Activated CD8-positive, alpha-beta memory T cell treated with anti-CD3 and anti-CD28 coated beads, Interleukin-2, amount 50 U/mL, for 4 hours (primary cell): ENCODE measurements at regions not wholly inside any gene's neighbourhood (a gene's known extent, or its start where the extent isn't known, plus 50 kb on each side); places are given as distances from the start of the nearest gene placed in this dataset.

Experiments
- DNase-seq: peaks from one replicate; pipeline ENCODE4 v3.0.0-alpha.2; 2020

DNA sequence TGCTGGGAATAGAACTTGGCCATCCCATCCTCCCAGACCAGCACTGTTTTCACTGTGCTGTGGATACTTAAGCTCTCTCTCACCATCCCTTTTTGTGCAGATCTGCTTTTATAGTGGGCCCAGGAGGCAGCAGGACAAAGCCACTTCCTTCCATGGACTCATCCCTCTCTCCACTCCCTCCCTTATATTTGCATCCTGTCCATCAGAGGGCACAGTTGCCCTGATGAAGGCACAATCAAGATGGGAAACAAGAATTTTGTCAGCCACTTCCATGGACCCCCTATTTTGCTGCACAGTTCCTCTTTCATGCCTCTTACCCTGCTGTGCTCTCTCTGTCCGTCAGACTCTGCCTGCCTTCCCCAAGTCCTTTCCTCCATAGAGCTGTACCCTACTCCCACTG, 338.7 kb downstream of the HRH4 start:
- no peak for DNase-seq

DNA sequence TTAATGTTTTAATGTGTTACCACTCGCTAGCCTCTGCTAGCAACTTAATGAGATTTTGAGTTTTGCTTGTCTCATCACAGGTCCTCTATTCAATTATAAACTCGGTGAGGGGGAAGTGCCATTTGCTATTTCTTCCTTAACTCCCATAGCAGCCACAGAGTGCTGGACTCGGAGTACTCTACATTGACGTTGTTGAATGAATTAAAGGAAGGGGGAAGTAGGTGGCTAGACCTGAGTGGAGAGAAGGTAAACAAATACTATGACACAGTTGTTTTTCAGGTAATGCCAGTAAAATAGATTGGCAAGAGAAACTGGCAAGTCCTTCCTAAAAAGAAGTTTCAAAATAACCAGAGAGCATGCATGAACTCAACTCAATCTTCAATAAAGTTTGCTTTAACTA, 339.3 kb downstream of the HRH4 start:
- DNase-seq, result no peak

DNA sequence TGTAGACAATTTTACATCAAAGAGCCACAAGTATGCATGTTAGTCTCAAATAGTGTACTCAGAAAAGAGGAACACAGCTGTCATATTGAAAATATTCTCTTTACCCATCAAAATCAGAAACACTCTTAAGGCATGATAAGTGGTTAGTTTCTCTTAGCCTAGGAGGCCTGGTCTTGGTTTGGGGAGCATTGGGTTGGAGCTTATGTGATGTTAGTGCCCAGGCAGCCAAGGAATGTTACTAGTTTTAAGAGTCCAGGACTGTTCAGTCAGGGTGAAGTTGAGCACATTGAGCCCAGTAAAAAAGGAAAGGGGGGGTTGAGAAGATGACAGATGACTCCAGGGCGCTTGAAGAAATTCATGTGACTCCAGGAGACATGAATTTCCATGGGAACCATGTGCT, 340.6 kb downstream of the HRH4 start:
- no peak for DNase-seq

DNA sequence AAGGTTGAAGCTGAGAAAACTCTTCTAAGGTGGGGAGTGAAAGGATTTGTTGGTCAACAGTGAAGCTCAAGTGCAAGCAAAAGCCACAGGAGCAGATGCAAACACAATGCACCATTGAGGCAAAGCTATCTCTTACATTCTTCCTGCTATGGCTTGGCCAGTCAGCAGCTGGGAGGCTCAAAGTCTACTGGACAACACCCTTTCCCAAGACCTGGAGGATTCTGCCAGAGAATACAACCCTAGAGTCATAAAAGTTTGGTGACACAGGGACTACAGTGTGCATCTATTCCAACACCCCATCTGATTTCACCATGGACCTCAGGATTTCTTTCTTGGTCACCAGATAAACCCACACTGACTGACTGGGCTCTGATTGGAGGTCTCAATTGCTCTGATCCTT, 342.0 kb downstream of the HRH4 start:
- no peak for DNase-seq

DNA sequence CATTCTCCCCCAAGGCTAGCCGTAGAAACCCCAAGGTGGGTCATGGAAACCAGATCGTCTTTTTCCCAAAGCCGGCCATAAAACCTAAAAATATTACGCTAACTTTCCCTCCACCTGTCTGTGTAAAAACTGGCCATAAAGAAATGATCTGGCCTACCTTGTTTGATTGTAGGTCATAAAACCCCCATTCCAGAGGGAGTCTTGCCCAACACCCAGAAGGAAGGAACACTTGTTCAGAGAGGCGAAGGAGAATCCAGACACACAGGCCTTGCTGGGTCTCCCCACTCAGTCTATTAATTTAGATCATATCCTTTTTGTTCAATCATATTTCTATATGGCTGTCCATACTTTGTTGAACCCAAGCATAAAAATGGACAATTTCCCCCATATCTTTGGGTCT, 344.7 kb downstream of the HRH4 start:
- no peak for DNase-seq

DNA sequence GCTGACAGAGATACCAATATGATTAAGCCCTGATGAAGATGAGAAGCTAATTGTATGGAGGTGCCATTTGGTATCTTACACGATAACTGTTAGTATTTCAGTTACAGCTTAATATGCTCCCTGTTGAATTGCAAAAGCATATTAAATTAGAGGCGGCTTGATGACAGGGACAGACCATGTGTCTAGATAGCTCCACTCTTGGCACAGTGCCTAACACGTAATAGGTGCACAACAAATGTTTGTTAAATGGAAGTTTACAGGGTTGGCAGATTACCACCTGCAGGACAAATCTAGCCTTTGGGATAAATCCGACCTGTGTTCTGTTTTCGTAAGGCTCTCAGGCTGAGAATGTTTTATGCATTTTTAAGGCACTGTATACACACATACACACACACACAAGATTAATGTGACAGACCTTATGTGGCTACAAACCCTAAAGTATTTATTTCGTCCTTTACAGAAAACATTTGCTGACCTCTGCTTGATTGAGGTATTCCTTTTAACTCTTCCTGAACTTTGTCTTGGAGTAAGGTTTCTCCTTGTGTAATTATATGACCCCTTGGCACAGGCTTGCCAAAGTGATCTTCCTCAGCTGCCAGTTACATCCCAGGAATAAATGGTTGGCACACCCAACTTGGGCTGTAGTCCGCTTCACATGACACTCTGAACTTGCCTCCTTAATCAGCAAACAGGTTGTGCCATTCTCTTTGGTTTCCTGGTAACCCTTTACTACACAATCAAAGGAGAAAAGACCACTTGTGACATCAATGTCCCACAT, 348.9 kb downstream of the HRH4 start:
- no peak for DNase-seq

DNA sequence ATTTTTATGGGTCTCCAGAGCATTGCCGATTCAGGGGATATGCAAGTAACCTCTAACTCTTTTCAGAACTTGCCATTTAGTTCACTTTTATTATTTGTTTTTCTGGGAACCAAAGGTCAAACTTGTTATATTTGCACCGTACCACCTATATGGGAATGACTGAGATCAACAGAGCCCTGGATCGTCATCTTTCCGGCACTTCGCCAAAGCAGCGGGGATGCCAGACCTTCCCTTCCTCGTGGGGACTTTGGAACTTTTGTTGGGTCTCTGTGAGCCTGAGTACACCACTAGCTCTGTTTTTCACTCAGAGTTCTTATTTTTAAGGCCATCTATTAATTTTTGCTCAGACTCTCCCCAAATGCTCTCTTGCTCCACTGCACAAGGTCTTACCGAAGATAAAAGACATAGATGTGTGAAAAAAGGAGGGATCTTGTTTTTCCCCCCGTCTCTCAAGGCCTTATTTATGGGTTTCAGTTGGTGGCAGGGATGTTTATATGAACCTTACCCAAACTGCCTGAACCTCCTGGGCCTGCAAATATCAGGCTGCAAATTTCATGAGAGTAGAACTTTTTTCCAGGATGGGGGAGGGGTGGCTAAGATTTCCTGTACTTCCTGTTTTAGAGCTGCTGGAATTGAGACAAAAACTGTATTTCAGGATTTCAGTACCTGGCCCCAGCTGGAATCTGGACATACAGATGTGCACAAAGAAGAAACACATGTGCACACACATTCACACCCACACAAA, 350.3 kb downstream of the HRH4 start:
- DNase-seq, result no peak

DNA sequence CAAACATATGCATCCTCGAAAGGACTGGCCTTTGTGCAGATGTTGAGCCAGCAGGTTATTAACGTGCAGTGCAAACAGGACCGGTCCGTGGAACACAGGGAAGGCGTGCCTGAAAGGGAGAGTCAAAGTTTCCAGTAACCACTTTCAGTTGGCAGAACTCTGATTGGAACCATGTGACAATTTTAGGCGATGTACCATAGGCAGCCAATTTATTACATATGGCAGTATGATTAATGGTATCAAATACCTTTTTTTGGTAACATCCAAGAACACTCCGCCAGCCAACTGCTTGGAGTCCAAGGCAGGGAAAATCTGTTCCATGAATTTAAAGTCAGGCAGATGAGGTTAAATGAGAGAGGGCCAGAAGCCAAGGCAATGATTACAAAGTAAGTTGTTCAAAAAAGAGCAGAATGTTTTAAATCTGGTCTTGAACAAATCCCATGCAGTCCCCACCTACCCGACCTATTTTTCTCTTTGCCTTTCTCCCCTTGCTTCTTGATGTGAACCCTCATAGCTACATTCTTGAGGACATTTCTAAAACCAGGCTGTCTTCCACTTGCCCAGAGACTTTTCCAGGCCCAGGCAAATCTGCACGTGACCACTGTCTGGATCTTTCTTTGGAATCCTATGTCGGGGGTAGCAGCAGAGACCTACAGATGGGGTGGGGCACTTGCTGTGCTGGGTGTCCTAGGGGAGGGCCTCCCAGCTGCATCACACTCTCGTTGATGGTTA, 351.7 kb downstream of the HRH4 start:
- DNase-seq, result no peak

DNA sequence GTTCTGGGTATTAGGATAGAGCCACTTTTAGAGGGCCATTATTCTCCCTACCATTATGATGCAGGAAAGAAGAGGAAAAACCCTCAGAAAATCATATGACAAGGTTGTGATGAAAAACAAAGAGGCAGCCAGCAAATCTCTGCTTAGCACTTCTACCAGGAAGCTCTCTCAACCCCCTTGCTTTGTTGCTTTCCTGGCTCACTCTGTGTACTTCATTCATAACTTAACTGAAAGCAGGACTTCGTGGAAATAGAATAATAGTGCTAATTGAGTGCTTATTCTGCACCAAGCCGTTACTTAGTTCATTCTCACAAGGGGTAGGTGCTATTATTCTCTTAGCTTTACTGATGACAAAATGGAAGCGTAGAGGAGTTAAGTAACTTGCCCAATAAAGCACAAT, 354.1 kb downstream of the HRH4 start:
- DNase-seq, result no peak

DNA sequence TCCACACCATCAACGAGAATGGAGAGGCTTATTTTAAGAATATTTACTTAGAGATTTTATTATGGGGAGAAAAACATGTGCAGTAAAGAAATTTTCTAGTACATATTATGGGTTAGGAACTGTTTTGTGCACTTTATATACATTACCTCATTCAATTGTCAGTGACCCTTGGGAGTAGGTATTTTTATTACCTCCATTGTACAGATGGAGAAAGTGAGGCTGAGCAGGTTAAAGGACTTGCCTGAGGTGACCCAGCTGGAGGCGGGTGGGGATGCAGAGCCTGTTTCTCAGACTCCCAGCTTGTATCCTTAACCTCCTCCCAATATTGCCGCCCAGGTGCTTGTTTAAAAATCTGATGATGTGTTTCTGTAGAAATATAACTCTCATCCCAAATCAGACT, 356.7 kb downstream of the HRH4 start:
- DNase-seq, result no peak

DNA sequence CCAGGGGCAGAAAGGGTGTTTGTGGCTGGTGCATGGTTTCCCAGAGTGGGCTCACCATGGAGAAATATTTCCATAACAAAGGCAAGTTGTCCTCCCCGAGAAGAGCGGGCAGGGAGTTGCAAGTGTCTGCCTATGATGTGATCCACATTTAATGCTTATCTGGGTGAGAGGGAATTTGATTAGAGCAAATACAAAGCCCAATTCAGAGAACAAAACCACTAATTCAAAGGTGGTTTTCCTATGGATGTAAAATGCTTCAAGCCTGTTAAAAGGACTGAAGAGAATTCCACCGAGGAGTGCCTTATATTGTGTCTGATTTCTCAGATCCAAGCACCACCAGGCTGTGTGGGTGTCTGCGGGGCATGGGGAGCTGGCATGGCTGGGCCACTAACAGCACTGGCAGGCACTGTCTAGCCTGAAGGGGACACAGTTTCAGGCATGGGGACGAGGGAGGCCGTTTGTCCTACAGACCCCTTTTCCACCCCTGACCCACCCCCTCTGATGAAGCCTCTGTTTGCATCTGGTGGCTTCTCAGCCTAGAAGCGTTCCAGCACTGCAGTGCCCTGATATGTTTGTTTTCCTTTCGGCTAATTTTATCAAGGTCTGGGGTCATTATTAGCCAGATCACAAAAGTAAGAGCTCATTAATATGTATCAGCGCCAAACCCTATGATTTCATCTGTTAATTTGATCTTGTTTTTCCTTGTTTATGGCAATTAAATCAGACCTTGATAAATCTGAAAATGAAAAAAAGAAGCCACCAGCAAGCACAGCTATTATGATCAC, 357.3 kb downstream of the HRH4 start:
- no peak for DNase-seq

DNA sequence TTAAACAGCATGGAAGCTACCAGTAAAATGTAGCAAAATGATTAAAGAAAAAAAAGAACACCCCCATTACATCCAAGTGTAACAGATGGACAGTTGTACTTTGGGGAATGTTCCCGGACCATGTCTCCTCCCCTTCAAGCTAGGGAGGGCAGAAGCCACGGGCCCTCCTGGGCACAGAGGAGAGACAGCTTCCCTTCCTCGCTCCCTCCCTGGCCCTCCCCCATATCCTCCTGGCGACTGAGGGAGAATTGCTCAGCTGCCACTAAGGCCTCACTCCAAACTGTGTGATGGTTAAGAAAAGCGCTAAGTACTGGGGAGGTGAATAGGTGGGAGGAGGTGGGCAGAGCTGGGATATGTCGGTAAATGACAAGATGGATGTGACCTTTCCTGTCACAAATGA, 358.0 kb downstream of the HRH4 start:
- no peak for DNase-seq

DNA sequence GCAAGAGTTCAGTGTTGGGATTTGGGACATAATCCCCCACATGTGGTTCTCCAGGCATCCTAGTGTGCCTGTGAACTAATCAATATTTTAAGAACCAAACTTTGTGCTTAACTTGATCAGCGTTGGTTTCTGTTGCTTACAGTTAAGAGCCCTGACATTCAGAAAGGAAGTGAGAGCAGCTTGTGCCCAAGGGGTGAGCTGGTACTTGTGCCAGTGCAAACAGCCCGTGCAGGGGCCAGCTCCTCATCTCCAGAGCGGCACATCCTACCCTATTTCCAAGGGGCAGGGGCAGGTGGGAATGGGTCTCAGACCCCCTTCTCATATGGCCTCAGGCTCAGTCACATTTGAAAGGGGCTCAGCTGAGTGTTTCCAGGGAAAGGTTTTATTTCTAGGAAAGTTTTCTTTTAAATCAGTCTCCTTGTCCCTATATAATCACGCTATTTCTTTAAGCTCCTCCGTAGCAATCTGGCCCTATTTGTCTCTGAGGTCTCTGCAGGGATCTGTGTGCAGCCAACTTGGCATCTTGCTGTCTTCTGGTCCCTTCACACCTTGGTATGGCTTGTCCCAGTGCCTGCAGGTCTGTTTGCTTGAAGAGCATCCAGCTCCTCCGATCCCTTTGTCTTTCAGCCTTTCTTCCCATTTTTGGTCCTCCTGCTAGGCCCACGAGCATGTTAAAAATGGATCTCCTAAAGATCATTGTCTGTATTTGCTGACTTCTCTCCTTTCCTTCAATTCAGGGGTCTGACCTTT, 358.9 kb downstream of the HRH4 start:
- DNase-seq, result no peak

DNA sequence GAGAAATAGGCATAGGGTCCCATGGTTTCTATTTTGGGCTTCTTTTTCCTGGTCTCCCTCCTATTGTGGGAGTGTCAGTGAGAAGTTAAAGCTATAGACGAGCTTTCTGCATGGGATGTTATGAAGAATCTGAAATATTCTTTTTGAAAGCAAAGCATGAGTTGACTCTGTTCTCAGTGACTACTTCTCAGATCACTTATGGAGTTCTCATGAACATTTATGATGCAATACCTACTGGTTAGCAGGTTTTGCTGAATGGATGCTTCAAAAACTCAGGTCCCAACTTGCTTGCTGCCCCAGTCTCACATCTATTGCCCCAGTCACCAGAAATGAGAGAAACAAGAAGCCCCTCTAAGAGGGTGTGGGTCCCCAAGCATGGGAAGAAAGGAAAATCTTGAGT, 365.0 kb downstream of the HRH4 start:
- DNase-seq, result no peak

DNA sequence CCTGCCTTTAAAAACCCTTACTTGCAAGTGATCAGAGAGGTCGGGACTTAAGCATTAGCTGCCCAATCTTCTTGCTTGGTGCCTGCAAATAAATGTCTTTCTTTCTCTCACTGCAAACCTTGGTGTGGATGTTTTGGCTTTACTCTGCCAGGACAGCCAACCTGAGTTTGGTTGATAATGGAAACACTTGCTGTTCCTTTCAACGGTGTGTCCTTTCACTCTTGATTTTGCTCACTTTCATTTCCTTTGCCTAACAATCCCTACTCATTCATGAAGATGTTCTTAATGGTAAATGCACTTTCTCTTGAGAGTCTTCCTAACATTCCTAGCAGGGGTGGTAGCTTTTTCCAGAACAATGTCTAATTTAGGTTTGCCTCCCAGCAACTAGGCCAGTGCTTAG, 366.2 kb downstream of the HRH4 start:
- DNase-seq, result no peak

DNA sequence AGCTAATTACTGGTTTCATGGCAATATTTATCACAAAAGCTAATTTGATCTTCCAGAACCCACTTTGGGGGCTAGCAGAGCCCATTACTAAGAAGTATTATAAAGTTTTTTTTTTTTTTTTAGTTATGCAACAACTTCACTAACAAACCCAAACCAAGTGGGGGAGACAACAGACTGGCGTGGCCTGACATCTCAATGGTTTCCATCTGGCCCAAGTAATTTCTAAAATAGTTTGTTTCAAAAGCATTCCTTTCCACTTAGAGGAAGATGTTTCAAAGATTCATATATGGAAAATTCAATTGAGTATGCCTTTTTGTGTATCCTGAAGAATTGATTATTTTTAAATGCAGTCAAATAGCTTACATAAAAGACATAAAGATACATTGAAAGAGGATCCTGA, 367.1 kb downstream of the HRH4 start:
- DNase-seq, result no peak

DNA sequence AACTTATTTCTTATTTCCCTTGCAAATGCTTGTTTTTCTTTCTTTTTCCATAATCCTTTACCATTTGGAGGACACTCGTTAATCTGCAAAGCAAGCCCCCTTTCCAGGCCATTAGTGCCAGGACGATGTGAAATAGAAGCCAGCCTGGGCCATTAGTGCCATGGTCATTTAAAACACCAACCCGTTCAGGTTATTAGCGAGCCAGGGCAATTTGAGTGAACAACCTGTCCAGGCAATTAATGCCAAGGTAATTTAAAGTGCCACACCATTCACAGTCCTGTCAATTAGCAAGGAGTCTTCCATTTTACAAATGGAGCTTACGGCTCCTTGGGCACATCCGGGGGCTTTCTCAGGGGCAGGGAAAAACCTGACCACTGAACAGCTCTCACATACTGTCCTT, 370.6 kb downstream of the HRH4 start:
- no peak for DNase-seq

DNA sequence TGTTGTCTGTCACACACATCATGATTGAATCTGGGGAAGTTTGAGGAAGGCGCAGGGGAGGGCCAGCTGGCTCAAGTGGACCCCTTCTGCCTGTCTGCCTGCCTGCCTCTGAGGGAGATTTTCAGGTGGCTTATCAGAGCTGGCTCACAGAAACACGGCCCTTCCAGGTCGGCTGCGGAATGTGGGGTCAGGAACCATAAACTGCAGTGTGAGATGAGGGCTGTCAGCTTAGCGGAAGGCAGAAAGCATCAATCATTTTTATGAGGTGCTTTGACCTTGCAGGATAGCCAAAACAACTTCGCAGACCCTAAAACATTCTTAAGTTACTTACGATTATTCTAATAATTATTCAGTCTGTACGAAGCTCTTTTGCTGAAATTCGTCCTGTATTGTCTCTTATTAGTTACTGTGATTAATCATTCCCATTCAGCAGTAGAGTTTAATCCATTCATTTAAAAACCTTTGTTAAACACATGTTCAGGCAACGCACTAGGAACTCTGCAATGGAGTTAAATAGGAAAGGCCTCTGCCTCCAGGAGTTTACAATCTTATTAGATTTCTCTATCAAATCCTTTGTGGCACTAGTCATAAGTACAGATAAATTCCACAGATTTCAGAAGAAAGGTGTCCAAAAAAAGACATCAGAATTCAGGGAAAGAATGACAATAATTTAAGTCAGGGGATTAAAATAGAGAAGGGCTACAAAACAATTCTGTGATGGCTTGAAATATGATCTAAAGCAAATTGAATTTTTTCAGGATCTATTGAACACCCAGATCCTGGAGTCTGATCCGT, 371.6 kb downstream of the HRH4 start:
- no peak for DNase-seq

DNA sequence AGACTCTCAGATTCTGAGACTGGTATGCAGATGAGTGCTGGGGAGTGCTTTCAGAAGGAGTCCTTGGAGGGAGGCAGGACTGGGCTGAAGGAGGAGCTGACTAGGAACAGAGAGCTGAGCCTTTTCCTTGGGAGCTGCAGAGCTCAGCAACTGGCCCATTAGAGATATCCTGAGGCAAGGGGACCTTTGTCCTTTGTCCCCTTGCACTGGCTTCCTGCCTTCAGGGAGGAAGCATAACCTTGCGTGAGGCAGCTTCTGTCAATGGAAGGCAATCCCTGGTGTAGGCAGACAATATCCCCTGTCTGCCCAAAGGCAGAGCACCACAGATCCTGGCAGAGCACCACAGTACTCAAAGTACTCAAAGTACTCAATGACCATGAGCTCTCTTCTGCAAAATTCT, 375.3 kb downstream of the HRH4 start:
- DNase-seq, result no peak

DNA sequence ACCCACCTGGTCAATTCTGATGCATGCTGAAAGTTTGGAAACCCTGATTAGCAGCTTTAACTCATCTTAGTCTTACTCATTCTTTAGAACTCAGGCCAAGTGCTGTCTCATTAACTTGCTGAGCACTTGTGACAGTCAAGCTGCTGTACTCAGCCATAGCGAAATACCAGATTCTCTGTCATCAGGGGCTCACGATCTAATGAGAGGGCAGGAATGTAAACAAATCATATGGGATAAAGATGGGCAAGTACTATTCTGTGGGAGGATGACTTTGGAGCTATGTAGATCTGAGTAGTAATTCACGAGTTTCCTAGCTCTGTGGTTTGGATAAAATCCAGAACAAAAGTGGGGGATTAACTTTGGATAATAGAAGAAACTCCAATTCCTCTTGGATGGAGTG, 376.6 kb downstream of the HRH4 start:
- no peak for DNase-seq

DNA sequence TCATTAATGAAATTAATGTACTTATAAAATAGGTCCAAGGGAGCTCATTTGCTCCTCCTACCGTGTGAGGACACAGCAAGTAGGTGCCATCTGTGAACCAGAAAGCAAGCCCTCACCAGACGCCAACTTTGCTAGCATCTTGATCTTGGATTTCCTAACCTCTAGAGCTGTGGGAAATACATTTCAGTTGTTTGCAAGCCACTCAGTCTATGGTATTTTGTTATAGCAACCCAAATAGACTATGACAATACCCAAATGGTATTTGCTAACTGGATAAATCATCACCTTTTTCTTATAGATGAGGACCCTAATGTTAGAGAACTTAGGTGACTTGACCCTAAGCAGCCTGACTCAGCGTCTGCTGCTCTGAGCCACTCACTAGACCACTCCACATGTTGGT, 379.6 kb downstream of the HRH4 start:
- no peak for DNase-seq

DNA sequence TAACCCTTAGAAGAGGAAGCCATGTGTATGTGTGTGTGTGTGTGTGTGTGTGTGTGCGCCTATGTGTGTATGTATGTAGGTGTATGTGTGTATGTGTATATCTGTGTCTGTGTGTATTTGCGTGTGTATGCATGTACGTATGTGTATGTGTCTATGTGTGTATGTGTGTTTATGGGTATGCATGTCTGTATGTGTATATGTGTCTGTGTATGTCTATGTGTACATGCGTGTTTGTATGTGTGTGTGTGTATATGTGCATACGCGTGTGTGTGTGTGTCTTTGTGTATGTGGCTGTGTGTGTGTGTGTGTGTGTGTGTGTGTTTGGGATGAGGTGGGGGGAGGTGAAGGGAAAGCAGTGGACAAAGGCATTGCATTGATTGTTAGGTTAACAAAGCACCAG, 380.2 kb downstream of the HRH4 start:
- no peak for DNase-seq
